GM12878 (cell line): ENCODE measurements at regions not wholly inside any gene's neighbourhood (a gene's known extent, or its start where the extent isn't known, plus 50 kb on each side); places are given as distances from the start of the nearest gene placed in this dataset.

Experiments used
- ASH2L ChIP-seq: fragments of 300-600, 200-600 bp; sonication (generic); IDR thresholded peaks from 2 replicates; pipeline ENCODE4 v1.6.1; 2017; ENCODE audit warnings: low read depth, mild to moderate bottlenecking, borderline replicate concordance
- BCL3 ChIP-seq: IDR thresholded peaks from 2 replicates; pipeline ENCODE4 v1.6.1; 2011; ENCODE audit warnings: borderline replicate concordance, low read depth, mild to moderate bottlenecking, moderate library complexity, low read length; ENCODE audit not compliant: insufficient read depth, poor library complexity, severe bottlenecking
- BCLAF1 ChIP-seq: fragments of 450-650 bp; IDR thresholded peaks from 2 replicates; pipeline ENCODE4 v1.6.1; 2017; ENCODE audit warnings: antibody characterized with exemption, mild to moderate bottlenecking, moderate library complexity
- CHD1 ChIP-seq: IDR thresholded peaks from 2 replicates; pipeline ENCODE4 v1.6.1; 2012; ENCODE audit warnings: low read depth, low read length, improper control_type of control experiment
- DPF2 ChIP-seq: fragments of 450-650 bp; IDR thresholded peaks from 2 replicates; pipeline ENCODE4 v1.6.1; 2017; ENCODE audit warnings: mild to moderate bottlenecking
- E2F4 ChIP-seq: IDR thresholded peaks from 2 replicates; pipeline ENCODE4 v1.6.1; 2012; ENCODE audit warnings: low read depth, low read length, improper control_type of control experiment
- E2F8 ChIP-seq: fragments of 450-650 bp; IDR thresholded peaks from 2 replicates; pipeline ENCODE4 v1.6.1; 2018; ENCODE audit warnings: mild to moderate bottlenecking, low read depth, moderate library complexity; ENCODE audit not compliant: partially characterized antibody
- MEF2B ChIP-seq: fragments of 450-650 bp; IDR thresholded peaks from 2 replicates; pipeline ENCODE4 v1.6.1; 2018; ENCODE audit warnings: mild to moderate bottlenecking, moderate library complexity; ENCODE audit not compliant: partially characterized antibody, poor library complexity, severe bottlenecking
- MYC ChIP-seq: IDR thresholded peaks from 2 replicates; pipeline ENCODE4 v1.6.1; 2011; ENCODE audit warnings: mild to moderate bottlenecking, low read length, moderate library complexity, inconsistent platforms; ENCODE audit not compliant: insufficient read depth, insufficient replicate concordance, insufficient read length, severe bottlenecking
- PML ChIP-seq: IDR thresholded peaks from 2 replicates; pipeline ENCODE4 v1.6.1; 2012; ENCODE audit warnings: low read length, inconsistent platforms
- RCOR1 ChIP-seq: conservative IDR thresholded peaks from 2 replicates; pipeline ENCODE4 v1.6.1; 2012; ENCODE audit warnings: low read depth, low read length, improper control_type of control experiment
- RELB ChIP-seq: fragments of 450-650 bp; IDR thresholded peaks from 2 replicates; pipeline ENCODE4 v1.6.1; 2017; ENCODE audit warnings: low read depth, mild to moderate bottlenecking, moderate library complexity
- RUNX3 ChIP-seq: IDR thresholded peaks from 2 replicates; pipeline ENCODE4 v1.6.1; 2012; ENCODE audit warnings: low read length, inconsistent platforms
- SMC3 ChIP-seq: IDR thresholded peaks from 2 replicates; pipeline ENCODE4 v1.6.1; 2011; ENCODE audit warnings: low read length, improper control_type of control experiment, borderline replicate concordance
- ZNF217 ChIP-seq: fragments of 450-650 bp; IDR thresholded peaks from 2 replicates; pipeline ENCODE4 v1.6.1; 2017; ENCODE audit warnings: antibody characterized with exemption, mild to moderate bottlenecking
- ZZZ3 ChIP-seq: IDR thresholded peaks from 2 replicates; pipeline ENCODE4 v1.6.1; 2011; ENCODE audit warnings: low read depth; ENCODE audit not compliant: control insufficient read depth, insufficient read length
- TF ChIP-seq, protein P1 (sequence below): IDR thresholded peaks from 2 replicates; pipeline ENCODE4 v1.6.1; 2011; ENCODE audit warnings: low read depth, mild to moderate bottlenecking, low read length, moderate library complexity, borderline replicate concordance; ENCODE audit errors: extremely low read depth
- TF ChIP-seq, protein P2 (sequence below): fragments of 450-650 bp; IDR thresholded peaks from 2 replicates; pipeline ENCODE4 v1.6.1; 2014; ENCODE audit warnings: mild to moderate bottlenecking

DNA sequence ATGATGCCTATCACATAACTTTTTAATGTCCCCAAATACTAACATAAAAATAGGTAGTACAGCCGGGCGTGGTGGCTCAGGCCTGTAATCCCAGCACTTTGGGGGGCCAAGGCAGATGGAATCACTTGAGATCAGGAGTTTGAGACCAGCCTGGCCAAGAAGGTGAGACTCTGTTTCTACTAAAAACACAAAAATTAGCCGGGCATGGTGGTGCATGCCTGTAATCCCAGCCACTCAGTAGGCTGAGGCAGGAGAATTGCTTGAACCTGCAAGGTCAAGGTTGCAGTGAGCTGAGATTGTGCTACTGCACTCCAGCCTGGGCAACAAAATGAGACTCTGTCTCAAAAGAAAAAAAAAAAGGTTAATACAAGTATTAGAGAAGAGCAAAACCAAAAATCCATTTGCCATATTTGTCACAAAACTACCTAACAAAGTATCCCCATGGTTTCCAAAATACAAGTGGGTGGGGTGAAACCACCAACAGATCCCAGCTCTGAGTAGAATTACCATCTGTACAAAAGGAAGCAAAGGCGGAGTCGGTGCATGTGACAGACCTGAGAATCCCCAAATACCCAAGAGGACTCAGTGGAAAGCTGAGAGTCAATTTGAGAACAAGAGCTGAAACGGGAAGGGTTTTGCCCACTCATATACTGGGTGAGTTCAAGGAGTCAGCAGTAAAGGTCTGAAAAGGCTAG, 113.2 kb downstream of the TOMM20 start (continued):
- no peak for TF ChIP-seq BCLAF1
- TF ChIP-seq, protein P1, sequence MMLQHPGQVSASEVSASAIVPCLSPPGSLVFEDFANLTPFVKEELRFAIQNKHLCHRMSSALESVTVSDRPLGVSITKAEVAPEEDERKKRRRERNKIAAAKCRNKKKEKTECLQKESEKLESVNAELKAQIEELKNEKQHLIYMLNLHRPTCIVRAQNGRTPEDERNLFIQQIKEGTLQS: no peak
- TF ChIP-seq CHD1: no peak
- no peak for TF ChIP-seq ZZZ3
- TF ChIP-seq MEF2B: peak; percentile 97
- TF ChIP-seq E2F4: no peak
- TF ChIP-seq SMC3: peak; percentile 9; the same call in 1 of the 2 replicates
- peak; percentile 97 for TF ChIP-seq RELB
- no peak for TF ChIP-seq E2F8
- no peak for TF ChIP-seq ASH2L
- TF ChIP-seq RUNX3: no peak
- TF ChIP-seq, protein P2, sequence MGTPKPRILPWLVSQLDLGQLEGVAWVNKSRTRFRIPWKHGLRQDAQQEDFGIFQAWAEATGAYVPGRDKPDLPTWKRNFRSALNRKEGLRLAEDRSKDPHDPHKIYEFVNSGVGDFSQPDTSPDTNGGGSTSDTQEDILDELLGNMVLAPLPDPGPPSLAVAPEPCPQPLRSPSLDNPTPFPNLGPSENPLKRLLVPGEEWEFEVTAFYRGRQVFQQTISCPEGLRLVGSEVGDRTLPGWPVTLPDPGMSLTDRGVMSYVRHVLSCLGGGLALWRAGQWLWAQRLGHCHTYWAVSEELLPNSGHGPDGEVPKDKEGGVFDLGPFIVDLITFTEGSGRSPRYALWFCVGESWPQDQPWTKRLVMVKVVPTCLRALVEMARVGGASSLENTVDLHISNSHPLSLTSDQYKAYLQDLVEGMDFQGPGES: no peak
- TF ChIP-seq PML: no peak
- no peak for TF ChIP-seq ZNF217
- no peak for TF ChIP-seq DPF2
- no peak for TF ChIP-seq MYC
- peak; percentile 94 for TF ChIP-seq BCL3
- no peak for TF ChIP-seq RCOR1
